HG03159 (cell line): ENCODE measurements at regions not wholly inside any gene's neighbourhood (a gene's known extent, or its start where the extent isn't known, plus 50 kb on each side); places are given as distances from the start of the nearest gene placed in this dataset.

Experiments used
- ATAC-seq: cut with Tn5 transposase; IDR thresholded peaks from one replicate; pipeline ENCODE4 v1.9.1; 2021; ENCODE audit warnings: mild to moderate bottlenecking, moderate library complexity; ENCODE audit not compliant: unreplicated experiment

DNA sequence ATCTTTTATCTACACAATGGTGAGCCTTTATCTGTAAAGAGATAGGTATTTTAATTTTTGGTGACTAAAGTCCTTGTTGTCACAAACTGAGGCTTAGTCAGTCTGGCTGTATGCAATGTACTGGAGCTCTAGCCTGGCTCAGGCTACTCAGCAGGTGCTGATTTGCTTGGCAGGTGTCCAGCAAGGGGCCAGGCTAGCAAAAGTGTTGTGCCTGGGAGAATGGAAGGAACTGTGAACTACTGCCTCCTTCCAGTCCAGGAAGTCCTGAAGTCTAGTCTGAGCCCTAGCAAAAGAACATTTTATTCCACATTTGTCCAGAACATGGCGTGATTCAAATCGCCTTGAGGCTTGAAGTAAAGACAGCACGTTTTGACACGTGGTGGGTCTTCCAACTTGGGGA lies 260.5 kb downstream of the CCDC85A start:
- ATAC-seq = no peak

DNA sequence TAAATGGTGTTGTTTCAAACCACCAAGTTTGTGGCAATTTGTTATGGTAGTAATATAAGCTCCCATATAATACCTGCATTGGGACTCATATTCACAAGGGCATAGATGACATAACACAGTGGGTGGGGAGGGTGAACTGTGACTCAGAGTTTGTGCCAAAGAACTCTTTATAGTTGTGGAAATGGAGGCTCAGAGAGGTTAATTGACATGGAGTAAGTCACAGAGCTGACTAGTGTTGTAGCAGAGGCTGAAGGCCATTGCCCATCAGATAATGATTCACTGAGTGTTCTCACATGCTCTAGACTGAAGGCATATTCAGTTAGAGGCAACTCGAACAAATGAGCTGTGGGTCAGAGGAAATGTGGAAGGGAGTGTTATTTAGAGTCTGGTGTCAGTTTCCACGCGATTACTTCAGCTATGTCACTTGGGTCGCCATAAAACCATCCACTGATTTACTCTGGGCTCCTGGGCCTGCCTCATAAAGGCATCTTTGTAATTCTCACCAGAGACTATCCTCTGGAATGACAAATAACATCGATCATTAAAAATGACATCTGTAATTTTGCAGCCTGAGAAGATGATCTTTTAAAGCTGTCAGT lies 264.7 kb downstream of the CCDC85A start:
- no peak for ATAC-seq

DNA sequence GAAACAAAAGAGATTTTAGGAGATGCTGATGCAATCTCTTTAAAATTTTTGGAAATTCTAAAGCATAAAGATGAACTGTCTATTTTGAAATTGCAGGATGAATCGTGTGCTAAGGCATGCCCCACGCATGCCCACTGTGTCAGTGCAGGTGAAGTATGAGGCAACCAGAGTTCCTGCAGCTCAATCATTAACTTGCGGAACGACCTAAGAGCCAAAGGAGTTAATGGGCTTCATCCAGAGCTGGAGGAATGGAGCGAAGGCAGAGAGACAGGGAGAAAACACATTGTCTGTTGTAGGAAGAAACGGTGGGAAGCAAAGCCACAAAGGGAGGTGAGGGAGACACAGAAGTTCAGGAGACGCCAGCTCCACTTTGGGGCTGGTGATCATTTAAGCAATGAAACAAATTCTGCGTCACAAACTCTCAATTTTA lies 265.2 kb downstream of the CCDC85A start:
- ATAC-seq = no peak

DNA sequence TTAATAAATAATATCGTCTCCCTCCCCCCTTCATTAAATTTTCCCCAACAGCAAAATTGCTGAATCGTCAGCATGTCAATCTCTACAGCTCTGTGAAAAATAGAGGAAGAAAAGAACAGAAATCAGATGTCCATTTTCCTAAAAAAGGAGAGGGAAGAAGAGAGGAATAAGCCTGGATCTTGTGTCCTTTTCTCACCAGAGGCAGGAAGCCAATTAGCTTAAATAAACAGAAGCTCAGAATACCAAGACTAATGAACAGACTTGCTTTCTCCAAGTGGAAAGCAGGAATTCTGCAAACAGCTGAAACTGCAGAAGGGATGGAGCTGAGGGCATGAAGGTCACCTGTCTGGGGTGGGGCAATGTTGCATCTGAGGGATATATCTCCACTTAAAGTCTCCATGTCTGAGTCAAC lies 265.7 kb downstream of the CCDC85A start:
- ATAC-seq = no peak

DNA sequence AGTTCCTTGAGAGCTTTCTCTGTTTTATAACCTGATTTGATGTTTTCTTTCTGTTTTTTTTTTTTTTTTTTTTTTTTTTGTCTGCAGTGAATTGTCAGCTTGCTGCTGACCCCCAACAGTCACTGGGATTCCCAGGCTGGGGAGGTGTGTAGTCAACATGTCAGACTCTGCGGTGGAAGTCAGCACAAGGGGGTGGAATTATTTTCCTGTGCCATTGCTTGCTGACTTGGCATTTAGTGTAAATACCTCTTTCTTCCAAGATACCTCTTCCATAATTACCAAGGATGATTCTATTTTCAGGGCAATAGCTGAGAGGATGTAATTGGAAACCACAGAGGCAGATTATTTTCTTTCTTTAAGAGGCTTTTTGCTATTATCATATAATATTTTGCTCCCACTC lies 266.3 kb downstream of the CCDC85A start:
- ATAC-seq = no peak

DNA sequence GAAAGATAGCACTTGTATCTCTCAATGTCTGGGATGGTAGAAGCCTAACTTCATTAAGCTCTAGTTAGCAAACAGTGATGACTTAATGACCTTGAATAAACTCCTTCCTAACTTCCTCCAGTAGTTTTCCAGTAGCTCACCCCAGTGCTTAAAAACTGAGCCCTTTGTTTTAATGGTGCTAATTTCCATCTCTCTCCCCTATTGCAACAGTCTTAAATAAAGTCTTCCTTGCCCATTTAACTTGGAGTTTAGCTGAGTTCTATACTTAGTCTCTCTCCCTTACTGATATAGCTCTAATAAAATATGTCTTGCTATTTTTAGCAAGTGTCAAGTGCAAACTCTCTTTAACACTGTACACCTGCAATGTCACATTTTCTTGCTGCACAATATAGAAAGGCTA lies 267.0 kb downstream of the CCDC85A start:
- no peak for ATAC-seq

DNA sequence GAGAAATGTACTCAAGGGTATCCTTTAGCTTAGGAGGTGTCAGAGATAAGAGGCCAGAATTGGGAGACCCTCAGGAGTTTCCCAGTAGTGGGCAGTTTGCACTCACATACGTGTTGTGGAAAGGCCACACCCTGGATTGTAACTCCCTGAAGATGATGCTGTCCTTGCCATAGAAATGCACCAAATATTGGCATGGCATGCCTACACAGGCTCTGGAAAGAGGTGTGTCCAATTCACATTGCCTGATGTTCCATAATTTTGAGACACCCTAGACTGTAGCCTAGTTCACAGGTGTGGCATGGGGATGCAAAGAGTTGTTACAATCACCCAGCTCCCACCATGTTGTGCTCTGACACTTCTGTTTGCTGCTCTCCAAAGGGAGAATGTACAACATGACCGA lies 271.9 kb downstream of the CCDC85A start:
- ATAC-seq = no peak

DNA sequence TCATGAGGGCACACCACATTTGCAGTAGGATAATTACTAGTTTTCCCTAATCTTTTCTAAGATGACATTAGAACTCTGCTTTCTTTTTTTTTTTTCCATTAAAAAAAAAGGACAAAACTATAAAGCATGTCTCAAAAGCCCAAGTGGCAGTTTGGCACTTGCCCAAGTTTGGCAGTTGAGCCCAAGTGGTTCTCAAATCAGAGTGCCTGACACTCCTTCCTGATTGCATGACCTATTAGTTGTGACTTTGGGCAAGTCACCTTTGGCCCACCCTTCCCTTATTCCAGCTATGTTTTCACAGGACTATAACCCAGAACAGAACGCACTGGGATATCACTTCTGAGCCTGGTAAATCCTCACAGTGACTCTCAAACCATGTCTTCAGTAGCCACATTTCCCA lies 273.0 kb downstream of the CCDC85A start:
- no peak for ATAC-seq

DNA sequence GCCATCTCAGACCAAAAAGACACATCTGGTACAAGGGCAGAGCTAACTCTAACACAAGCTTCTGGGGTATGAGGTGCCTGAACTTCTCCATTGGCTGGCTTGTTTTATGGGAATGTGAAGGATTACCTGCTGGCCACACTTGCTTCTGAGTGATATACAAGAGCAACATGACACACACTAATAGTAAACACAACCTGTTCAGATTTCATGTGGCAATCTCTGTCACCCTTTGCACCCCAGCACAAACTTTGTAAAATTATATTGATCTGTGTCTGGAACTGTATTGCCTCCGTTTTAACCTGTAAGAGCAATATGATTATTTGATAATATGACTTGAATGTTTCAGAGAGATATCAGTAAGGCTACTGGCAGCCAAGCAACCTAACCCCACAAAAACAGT lies 276.7 kb downstream of the CCDC85A start:
- ATAC-seq = no peak

DNA sequence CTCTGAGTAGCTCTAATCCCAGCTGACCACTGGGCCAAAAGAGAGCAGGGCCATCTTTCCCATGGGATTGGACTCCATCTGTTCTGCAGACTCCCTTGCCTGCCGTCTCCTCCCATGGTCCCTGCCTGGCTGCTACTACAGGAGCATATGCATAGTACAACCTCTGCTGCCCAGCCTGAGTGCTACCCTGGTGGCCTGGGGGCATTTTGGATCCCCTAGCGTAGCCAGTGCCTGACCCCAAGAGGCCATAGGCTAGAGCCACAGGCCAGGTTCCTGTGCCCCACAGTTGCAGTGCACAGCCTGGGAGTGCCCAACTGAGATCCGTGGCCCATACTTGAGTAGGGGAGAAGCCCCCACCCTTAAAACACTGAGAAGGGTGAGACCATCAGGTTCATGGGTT lies 280.3 kb downstream of the CCDC85A start:
- ATAC-seq = no peak

DNA sequence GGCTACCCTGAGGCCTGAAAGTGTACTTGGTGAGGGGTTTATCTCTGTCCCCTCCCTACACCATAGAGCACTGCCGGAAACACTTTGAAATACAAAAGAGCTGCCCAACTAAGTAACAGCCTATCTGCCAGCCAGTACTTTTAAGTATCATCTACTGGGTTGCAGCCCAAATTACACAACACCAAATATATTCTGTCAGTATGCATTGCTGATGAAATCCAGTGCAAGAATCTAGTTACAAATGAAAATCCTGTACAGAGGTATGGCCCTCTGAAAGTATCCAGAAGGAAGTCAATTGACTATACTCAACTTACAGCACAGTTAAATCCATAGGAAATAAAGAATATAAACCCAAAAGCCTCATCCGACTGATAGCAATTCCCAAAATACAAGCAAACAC lies 280.8 kb downstream of the CCDC85A start:
- no peak for ATAC-seq

DNA sequence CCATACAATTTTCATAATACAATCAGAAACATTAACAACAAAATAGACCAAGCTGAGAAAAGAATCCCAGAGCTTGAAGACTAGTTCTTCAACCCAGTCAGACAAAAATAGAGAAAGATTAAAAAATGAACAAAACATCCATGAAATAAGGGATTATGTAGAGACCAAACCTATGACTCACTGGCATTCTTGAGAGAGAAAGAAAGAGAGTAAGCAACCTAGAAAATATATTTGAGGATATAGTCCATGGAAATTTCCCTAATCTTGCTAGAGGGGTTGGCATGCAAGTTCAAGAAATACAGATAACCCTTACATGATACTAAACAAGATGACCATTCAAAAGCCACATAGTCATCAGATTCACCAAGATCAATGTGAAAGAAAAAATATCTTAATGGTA lies 281.7 kb downstream of the CCDC85A start:
- ATAC-seq = no peak

DNA sequence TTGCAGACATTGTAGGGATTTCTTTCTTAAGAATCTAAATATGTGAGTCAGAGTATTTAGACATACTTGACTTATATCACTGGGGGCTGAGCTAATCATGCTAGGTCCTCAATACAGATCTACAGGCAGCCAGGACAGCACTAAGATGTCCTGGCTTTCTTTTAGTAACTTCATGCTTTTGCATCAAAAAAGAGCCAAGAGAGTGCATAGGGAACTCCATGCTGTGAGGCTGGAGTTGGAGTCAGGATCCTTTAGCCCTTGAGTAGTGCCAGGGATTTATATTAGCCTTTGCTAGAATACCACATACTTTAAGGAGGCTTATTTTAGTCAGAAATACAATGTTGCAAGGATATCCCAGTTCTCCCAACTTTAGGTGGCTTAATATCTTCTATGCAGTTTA lies 289.7 kb downstream of the CCDC85A start:
- no peak for ATAC-seq

DNA sequence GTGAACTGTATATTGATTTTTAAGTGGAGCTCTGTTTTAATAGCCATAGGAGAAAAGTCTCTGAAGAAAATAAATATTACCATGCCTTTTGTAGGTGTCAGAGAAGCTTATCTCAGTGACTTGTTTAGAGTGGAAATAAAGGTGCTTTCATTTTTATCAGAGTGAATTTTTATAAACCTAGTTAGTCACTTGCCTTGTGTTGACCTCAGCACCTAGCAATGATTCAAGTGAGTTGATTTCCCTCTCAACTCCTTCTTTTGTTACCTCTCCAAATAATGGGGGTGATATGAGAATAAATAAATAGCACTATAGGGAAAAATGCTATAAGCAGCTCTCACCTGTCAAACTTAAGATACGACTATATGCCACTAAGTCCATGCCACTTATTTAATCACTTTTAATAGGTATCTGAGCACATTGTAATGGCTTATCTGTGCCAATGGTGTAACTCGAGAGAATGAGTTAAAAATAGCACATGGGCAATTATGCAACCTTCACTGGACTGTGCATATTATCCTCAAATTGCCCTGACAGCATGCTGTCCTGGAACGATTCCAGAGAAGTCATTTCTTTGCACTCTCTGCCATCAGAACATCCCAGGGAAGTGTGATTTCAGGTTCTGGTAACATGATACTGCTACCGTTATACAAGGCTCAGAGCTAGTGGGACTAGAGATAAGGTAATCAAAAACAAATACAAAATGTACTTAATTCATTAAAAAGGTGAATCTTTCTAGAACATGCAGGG lies 290.8 kb downstream of the CCDC85A start:
- no peak for ATAC-seq

DNA sequence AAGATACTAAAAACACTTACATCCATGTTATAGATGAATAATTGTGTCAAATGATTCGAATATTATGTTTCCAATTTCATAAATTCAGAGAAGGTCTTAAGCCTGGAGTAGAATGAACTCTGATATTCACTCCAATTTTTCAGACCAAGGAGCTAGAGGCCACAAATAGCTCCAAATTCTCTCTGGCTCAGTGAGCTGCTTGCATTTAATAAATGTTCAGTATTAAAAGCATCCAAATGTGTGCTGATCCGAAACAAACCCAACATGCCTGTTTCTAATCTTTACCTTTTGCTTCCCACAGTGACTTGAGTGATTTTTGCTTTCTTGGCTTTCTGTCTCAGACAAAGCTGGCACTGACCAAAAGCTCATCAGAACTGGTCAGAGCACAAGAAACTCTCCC lies 291.4 kb downstream of the CCDC85A start:
- ATAC-seq = no peak

DNA sequence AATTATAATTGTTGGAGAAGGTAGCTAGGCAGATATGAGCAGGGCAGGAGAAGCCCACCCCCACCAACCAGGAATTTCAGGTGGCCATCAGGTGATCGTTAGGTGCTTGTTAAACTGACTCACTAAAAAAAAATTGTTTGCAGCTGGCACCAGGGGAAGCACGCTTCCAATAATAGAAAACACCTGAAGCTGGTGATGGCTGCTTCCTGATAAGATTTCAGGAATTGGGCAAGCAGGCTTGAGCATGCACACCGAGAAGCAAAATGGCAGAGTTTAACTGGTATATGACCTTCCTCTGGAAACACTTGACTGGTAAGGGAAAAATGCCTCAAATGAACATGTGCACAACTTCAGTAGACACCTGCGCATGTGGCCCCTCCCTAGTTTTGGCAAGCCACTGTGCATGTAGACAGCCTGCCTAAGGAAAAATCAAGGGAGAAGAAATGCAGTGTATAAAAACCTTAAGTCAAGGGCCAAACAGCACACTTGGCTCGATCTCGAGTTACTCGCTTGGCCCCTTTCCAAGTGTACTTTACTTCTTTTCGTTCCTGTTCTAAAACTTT lies 292.8 kb downstream of the CCDC85A start:
- ATAC-seq = no peak

DNA sequence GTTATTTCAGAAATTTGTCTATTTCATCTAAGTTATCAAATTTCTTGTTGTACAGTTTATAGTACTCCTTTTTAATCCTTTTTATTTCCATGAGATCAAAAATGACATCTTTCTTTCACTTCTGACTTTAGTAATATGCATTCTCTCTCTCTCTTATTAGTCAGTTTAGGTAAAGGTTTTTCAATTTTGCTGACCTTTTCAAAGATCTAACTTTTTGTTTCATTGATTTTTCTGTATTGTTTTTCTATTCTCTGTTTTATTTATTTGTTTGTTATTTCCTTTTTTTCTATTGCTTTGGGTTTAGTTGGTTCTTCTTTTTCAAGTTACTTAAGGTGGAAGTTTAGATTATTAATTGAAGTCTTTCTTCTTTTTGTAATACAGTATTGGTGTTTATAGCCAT lies 294.2 kb downstream of the CCDC85A start:
- no peak for ATAC-seq

DNA sequence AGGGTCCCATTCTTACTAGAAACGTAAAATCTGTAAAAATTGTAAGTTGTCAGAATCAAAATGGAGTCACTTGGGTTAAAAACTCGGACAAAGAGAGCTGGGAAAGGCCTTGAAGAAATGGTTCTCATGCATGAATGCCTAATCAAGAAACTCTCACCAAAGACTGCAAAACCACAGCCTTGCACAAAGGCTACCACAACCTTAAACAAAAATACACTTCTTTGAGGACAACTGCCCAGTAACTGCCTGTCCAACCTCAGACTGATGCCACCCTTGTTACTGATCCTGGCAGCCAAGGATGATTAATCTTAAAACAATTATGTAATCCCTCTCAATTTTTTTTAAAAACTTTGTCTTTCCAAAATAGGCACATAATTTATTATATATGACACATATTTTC lies 299.3 kb downstream of the CCDC85A start:
- no peak for ATAC-seq

DNA sequence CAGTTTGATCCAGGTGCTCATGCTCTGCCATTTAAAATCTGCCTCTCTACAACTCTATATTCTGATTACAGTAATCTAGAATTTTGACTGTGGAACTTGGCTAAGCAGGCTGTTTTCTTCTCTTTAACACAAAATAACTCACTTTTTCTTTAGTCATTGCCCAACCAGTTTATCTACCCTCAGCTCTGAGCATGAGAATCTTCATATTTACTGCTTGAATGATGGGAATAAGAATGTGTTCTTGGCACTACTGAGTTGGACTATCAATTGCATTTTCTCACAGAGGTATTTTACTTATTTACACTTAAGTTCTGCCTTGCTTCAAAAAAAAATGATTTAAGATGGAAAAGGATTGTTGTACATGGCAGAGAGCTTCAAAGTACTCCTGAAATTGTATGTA lies 301.1 kb downstream of the CCDC85A start:
- ATAC-seq = no peak

DNA sequence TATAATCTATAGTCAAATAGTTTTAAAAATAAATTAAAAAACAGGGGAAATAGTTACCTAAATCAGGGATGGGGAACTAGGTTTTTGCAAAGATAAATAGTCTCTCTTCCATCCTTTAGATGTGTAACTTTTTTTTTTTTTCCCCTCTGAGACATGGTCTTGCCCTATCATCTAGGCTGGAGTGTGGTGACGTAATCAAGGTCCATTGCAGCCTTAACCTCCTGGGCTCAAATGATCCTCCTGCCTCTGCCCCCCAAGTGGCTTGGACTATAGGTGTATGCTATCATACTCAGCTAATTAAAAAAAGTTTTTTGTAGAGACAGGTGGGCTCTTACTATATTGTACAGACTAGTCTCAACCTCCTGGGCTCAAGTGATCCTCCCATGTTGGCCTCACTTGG lies 316.5 kb downstream of the CCDC85A start:
- no peak for ATAC-seq

DNA sequence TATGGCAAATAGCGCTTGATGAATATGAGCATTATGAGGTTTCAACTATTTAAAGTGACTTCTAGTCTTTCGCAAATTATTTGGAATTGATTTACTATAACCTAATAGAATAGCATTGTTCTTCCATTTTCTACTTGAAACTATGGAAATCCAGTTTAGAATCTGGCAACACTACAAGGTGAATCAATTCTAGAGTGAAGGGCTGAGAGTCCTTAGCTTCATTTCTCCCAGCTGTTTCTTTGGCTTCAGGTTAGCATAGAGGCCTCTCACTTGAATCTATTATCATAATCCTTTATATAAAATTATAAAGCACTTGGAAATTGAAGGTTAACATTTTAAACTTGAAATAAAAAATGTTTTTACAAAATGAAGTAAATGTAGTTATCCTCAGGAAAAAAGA lies 318.8 kb downstream of the CCDC85A start:
- no peak for ATAC-seq

DNA sequence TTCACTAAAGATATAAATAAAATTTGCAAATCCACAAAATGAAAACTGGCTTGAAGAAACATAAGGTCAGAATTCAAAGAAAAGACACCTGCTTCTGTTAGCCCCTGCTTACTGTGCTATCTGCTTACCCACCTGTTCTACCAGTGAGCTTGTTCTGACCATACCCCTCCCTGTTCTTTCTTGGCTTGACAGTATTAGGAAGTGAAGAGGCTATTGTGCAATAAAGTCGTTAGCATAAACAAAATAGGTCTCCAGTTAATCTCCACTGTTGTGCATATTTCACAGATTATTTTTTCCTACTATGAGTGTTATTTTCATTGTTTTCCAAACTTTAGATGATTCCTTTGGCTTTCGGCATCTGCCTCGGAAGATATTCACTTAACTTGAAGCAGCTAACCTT lies 322.1 kb downstream of the CCDC85A start:
- ATAC-seq = no peak

DNA sequence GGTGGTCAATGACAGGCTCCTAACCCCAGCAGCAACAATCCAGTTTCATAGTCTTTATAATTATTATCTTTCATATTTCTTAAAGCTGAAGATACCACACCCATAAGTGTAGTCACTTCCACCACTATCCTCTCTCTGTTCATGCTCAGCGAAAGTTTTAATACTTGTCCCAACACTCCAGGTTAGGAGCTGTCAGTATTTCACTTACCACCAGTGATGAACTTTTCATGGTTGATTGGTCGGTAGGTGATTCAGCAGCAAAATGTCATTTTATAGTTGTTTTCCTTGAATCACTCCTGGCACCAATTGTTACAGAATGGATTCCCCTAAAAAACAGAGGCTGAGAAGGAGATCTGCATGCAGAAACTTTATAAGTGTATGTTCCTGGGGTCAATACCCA lies 324.9 kb downstream of the CCDC85A start:
- no peak for ATAC-seq
